GM10248 (cell line): ENCODE measurements at regions not wholly inside any gene's neighbourhood (a gene's known extent, or its start where the extent isn't known, plus 50 kb on each side); places are given as distances from the start of the nearest gene placed in this dataset.

Experiments
- CTCF ChIA-PET: fragments of 300-600 bp; sonication (Branson Sonifier 250); formaldehyde crosslinking; extraction: SDS; loops from one replicate; lab custom pipeline; 2021; ENCODE audit warnings: antibody characterized with exemption; lab: Yijun Ruan, JAX
- POLR2A ChIA-PET: fragments of 350-650 bp; sonication (Branson Sonifier 250); formaldehyde crosslinking; extraction: SDS; loops from one replicate; lab custom pipeline; 2020; ENCODE audit warnings: antibody characterized with exemption; lab: Yijun Ruan, JAX
- DNase-seq: peaks from one replicate; pipeline ENCODE4 v3.0.0; 2012; ENCODE audit errors: extremely low spot score
- CTCF ChIP-seq: IDR thresholded peaks from 2 replicates; pipeline ENCODE4 v1.5.1; 2012; ENCODE audit warnings: mild to moderate bottlenecking, low read depth; ENCODE audit errors: extremely low read depth, missing control alignments, control extremely low read depth

GRCh38 chr3:189512821-189513220 is 118.4 kb upstream of the TP63 start:
- CTCF ChIA-PET, result interaction anchor here (1.0 to 2.9 kb wide), 17 partner anchors 11 to 445 kb away, joined by 3 to 14 read pairs (median 6); no protein-coding TSS in a partner anchor
- no peak for DNase-seq
- TF ChIP-seq CTCF, result no peak
- POLR2A ChIA-PET, result no interaction called here

GRCh38 chr3:189513281-189514117 is 117.7 kb upstream of the TP63 start:
- no peak for DNase-seq
- no peak for TF ChIP-seq CTCF
- ChIA-PET CTCF (interaction anchor here (0.6 to 2.2 kb wide), 6 partner anchors 15 to 444 kb away, joined by 3 to 6 read pairs (median 4); no protein-coding TSS in a partner anchor), POLR2A (no interaction called here)

GRCh38 chr3:189516039-189516438 is 115.2 kb upstream of the TP63 start:
- POLR2A ChIA-PET, result no interaction called here
- no peak for TF ChIP-seq CTCF

GRCh38 chr3:189517981-189518380 is 113.2 kb upstream of the TP63 start:
- CTCF ChIA-PET, result interaction anchor here (1.0 to 1.8 kb wide), 4 partner anchors 10 to 245 kb away, joined by 3 to 6 read pairs (median 4); no protein-coding TSS in a partner anchor
- DNase-seq, result no peak
- POLR2A ChIA-PET, result no interaction called here
- TF ChIP-seq CTCF, result no peak

More at GRCh38 chr3:189516039-189516438, 115.2 kb upstream of the TP63 start:
- CTCF ChIA-PET, result no interaction called here
- DNase-seq, result no peak

- CTCF ChIA-PET, result no interaction called here
- DNase-seq, result no peak
- POLR2A ChIA-PET, result no interaction called here
- TF ChIP-seq CTCF, result no peak
These were observed 111.7 kb upstream of the TP63 start for GRCh38 chr3:189519458-189519857.

GRCh38 chr3:189529468-189529867 is 101.7 kb upstream of the TP63 start:
- POLR2A ChIA-PET, result no interaction called here
- DNase-seq, result no peak
- TF ChIP-seq CTCF, result no peak
- CTCF ChIA-PET, result interaction anchor here (0.7 to 2.0 kb wide), 9 partner anchors 10 to 257 kb away, joined by 3 to 10 read pairs (median 4); no protein-coding TSS in a partner anchor
